Neuronal stem cell (in vitro differentiated cells): ENCODE measurements at regions not wholly inside any gene's neighbourhood (a gene's known extent, or its start where the extent isn't known, plus 50 kb on each side); places are given as distances from the start of the nearest gene placed in this dataset.

Experiments used
- DNase-seq: peaks from one replicate; pipeline ENCODE4 v3.0.0-alpha.2; 2013; ENCODE audit warnings: low spot score
- H2AFZ ChIP-seq: one replicate; pipeline ENCODE4 v1.6.1; 2013; ENCODE audit warnings: mild to moderate bottlenecking, low read length, inconsistent platforms
- H2AK5ac ChIP-seq: 2 replicates; pipeline ENCODE4 v1.6.1; 2013; ENCODE audit warnings: low read depth, mild to moderate bottlenecking, inconsistent platforms, low read length, moderate library complexity, mixed read lengths
- H2BK120ac ChIP-seq: 2 replicates; pipeline ENCODE4 v1.6.1; 2013; ENCODE audit warnings: low read depth, mild to moderate bottlenecking, inconsistent platforms, low read length, moderate library complexity, mixed read lengths
- H2BK12ac ChIP-seq: one replicate; pipeline ENCODE4 v1.6.1; 2013; ENCODE audit warnings: low read length, inconsistent platforms
- H2BK15ac ChIP-seq: 2 replicates; pipeline ENCODE4 v1.6.1; 2013; ENCODE audit warnings: mild to moderate bottlenecking, low read length, inconsistent platforms, mixed read lengths
- H2BK5ac ChIP-seq: one replicate; pipeline ENCODE4 v1.6.1; 2013; ENCODE audit warnings: inconsistent platforms, mild to moderate bottlenecking, low read length, moderate library complexity
- H3K14ac ChIP-seq: one replicate; pipeline ENCODE4 v1.6.1; 2013; ENCODE audit warnings: low read length, inconsistent platforms
- H3K18ac ChIP-seq: 2 replicates; pipeline ENCODE4 v1.6.1; 2013; ENCODE audit warnings: low read length, inconsistent platforms
- H3K23ac ChIP-seq: 2 replicates; pipeline ENCODE4 v1.6.1; 2013; ENCODE audit warnings: low read depth, mild to moderate bottlenecking, mixed read lengths, low read length, inconsistent platforms; ENCODE audit not compliant: poor library complexity
- H3K27ac ChIP-seq: replicated peaks from 3 replicates; pipeline ENCODE4 v1.5.1; 2013; ENCODE audit warnings: low read length, inconsistent platforms
- H3K27me3 ChIP-seq, 3 experiments: 2 replicates each; pipeline ENCODE4 v1.6.1; 2013; ENCODE audit warnings: low read length in 3 of 3, mild to moderate bottlenecking in 2 of 3, inconsistent platforms in 1 of 3, low read depth in 1 of 3, mixed read lengths in 1 of 3, moderate library complexity in 1 of 3; ENCODE audit not compliant: control insufficient read depth in 3 of 3, insufficient read depth in 3 of 3
- H3K36me3 ChIP-seq, 2 donors: replicated peaks in 1 of 2; 2 replicates each; pipeline ENCODE4 v1.6.1; 2013; ENCODE audit warnings: low read length in 2 of 2; ENCODE audit not compliant: control insufficient read depth in 2 of 2, insufficient read depth in 2 of 2
- H3K4ac ChIP-seq: 2 replicates; pipeline ENCODE4 v1.6.1; 2013; ENCODE audit warnings: inconsistent platforms, mild to moderate bottlenecking, low read length, moderate library complexity
- H3K4me1 ChIP-seq, 2 donors: 1 replicate in 1 of 2; 2 replicates in 1 of 2; pipeline ENCODE4 v1.6.1; 2013; ENCODE audit warnings: low read length in 2 of 2, low read depth in 1 of 2; ENCODE audit not compliant: control insufficient read depth in 2 of 2, insufficient read depth in 1 of 2
- H3K4me2 ChIP-seq: one replicate; pipeline ENCODE4 v1.6.1; 2013; ENCODE audit warnings: mild to moderate bottlenecking, low read length, inconsistent platforms; ENCODE audit not compliant: insufficient read depth, poor library complexity, severe bottlenecking
- H3K4me3 ChIP-seq, 2 donors: 2 replicates each; pipeline ENCODE4 v1.5.1; 2013; ENCODE audit warnings: low read length in 2 of 2, mild to moderate bottlenecking in 2 of 2, inconsistent platforms in 1 of 2, moderate library complexity in 1 of 2
- H3K79me1 ChIP-seq: one replicate; pipeline ENCODE4 v1.6.1; 2013; ENCODE audit warnings: low read depth, mild to moderate bottlenecking, inconsistent platforms, low read length, moderate library complexity
- H3K9ac ChIP-seq: one replicate; pipeline ENCODE4 v1.6.1; 2013; ENCODE audit warnings: mild to moderate bottlenecking, low read depth, low read length, inconsistent platforms; ENCODE audit not compliant: poor library complexity
- H3K9me3 ChIP-seq, 2 donors: replicated peaks in 1 of 2; 2 replicates each; pipeline versions ENCODE3 to v1.6.1; 2013; ENCODE audit warnings: low read length in 2 of 2, mild to moderate bottlenecking in 2 of 2, inconsistent platforms in 1 of 2, low read depth in 1 of 2, mixed read lengths in 1 of 2, moderate library complexity in 1 of 2; ENCODE audit not compliant: control insufficient read depth in 2 of 2, insufficient read depth in 1 of 2
- H4K8ac ChIP-seq: one replicate; pipeline ENCODE4 v1.6.1; 2013; ENCODE audit warnings: low read depth, mild to moderate bottlenecking, inconsistent platforms, low read length, moderate library complexity
- H4K91ac ChIP-seq: one replicate; pipeline ENCODE4 v1.6.1; 2013; ENCODE audit warnings: low read length, low read depth, mild to moderate bottlenecking, inconsistent platforms; ENCODE audit not compliant: poor library complexity
- WGBS, 2 donors: extraction: QIAGEN DNeasy Blood & Tissue Kit; methylation state at CpG; one replicate each; pipeline ENCODE4 v1.1.7; 2013; ENCODE audit warnings: missing lambda C conversion rate in 2 of 2, mixed read lengths in 1 of 2; ENCODE audit not compliant: insufficient read length in 2 of 2, insufficient replicate concordance in 1 of 2; ENCODE audit errors: extremely low coverage in 2 of 2; 5-methylcytosine and 5-hydroxymethylcytosine counted together

DNA sequence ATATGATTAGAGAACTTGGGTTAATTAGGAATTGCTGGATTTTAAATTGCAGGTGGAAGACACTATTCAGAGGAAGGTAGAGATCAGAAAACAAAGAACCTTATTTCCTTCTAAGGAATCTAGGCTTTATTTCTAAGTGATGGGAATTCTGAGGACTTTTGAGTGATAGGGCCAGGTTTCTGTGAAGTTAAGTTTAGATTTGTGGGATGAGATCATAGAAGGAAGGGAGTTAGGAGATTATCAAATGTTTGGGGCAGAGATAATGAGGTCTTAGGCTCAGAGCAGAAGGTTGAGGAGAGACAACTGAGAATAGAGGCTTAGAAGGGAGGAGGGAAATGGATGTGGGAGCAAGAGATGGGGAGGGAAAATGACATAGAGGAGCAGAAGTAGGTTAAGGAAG lies 109.7 kb upstream of the MMS22L start:
- DNase-seq = no peak
- H3K36me3 ChIP-seq = no peaks in the 10 kb centered on the region
- no peaks in the 10 kb centered on the region for H3K79me1 ChIP-seq
- no peak overlapping the region for H2AFZ ChIP-seq
- H4K91ac ChIP-seq = no peak overlapping the region
- no peak overlapping the region for H3K23ac ChIP-seq
- no peak overlapping the region for H3K4me2 ChIP-seq
- H2BK12ac ChIP-seq = no peak overlapping the region
- no peaks in the 10 kb centered on the region for H3K4me1 ChIP-seq
- no peaks in the 10 kb centered on the region for H3K9me3 ChIP-seq
- H3K27ac ChIP-seq = no peak overlapping the region
- no peak overlapping the region for H3K14ac ChIP-seq
- H2BK120ac ChIP-seq = no peak overlapping the region
- no peak overlapping the region for H3K4me3 ChIP-seq
- H3K18ac ChIP-seq = no peak overlapping the region
- H3K27me3 ChIP-seq = no peaks in the 10 kb centered on the region
- no peak overlapping the region for H3K9ac ChIP-seq
- H4K8ac ChIP-seq = no peak overlapping the region
- H2BK15ac ChIP-seq = no peak overlapping the region
- no peak overlapping the region for H2BK5ac ChIP-seq
- no peak overlapping the region for H3K4ac ChIP-seq
- H2AK5ac ChIP-seq = no peak overlapping the region

DNA sequence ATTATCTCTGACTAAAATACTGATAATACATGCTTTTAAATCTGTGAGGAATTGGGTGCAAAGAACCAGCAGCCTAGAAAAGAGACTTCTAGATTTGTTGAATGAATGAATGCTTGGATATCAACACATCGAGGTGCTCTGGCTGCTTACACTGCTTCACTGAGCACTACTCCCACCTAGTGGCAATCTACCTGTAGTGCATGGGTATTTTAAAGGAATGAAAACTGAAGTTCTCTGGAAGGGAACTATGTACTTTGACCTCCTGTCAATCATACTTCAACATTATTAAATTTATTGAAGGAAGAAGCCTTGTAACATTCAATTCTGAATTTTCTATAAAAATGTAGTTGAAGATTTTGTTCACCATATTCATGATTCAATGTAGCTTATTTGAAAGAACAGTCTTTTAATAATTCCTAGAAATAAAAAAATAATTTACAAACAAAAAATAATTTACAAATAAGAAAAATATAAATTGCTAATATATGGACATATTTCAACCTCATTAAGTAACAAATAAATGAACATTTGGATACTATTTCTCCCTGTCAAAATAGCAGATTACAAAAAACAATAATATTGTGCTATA lies 111.2 kb upstream of the MMS22L start:
- no peak overlapping the region for H3K18ac ChIP-seq
- no peak overlapping the region for H2AK5ac ChIP-seq
- H2BK15ac ChIP-seq = no peak overlapping the region
- H3K14ac ChIP-seq = no peak overlapping the region
- no peak overlapping the region for H2BK120ac ChIP-seq
- no peak overlapping the region for H3K4me2 ChIP-seq
- H3K9ac ChIP-seq = no peak overlapping the region
- H3K27ac ChIP-seq = no peak overlapping the region
- no peak overlapping the region for H2AFZ ChIP-seq
- DNase-seq = peak; percentile 61
- no peak overlapping the region for H2BK5ac ChIP-seq
- H3K79me1 ChIP-seq = no peaks in the 10 kb centered on the region
- no peak overlapping the region for H3K4me3 ChIP-seq
- no peaks in the 10 kb centered on the region for H3K36me3 ChIP-seq
- no peak overlapping the region for H3K4ac ChIP-seq
- no CpG with 5 or more reads among the region's 1 CpG for WGBS, 2 donors
- no peaks in the 10 kb centered on the region for H3K9me3 ChIP-seq
- H3K23ac ChIP-seq = no peak overlapping the region
- H3K27me3 ChIP-seq = no peaks in the 10 kb centered on the region
- H4K91ac ChIP-seq = no peak overlapping the region
- H3K4me1 ChIP-seq = no peaks in the 10 kb centered on the region
- no peak overlapping the region for H4K8ac ChIP-seq
- no peak overlapping the region for H2BK12ac ChIP-seq

DNA sequence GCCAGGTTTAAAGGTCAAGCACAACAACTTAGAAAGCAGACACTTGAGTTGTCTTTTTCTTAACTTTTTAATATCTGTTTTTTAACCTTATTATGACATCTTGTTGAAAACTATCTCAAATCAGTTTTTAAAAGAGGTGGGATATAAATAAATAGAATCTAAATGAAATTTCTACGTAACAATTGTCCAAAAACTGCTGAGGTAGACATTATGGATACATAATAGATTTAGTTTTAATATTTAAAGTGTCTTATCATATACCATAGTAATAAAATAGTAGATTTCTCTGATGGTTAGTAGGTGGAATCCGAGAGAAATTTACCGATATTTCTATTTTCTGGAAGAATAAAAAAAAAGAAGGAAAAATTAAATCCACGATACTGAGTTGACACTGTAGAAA lies 113.9 kb upstream of the MMS22L start:
- no peak overlapping the region for H2BK120ac ChIP-seq
- no peak overlapping the region for H3K9ac ChIP-seq
- no peak overlapping the region for H3K14ac ChIP-seq
- H3K18ac ChIP-seq = no peak overlapping the region
- H3K4me1 ChIP-seq = no peaks in the 10 kb centered on the region
- no peak overlapping the region for H4K8ac ChIP-seq
- H2BK5ac ChIP-seq = no peak overlapping the region
- no peak overlapping the region for H3K23ac ChIP-seq
- no peak overlapping the region for H2AK5ac ChIP-seq
- no CpG with 5 or more reads among the region's 4 CpGs for WGBS, 2 donors
- H3K9me3 ChIP-seq = no peaks in the 10 kb centered on the region
- no peak overlapping the region for H2AFZ ChIP-seq
- no peak overlapping the region for H4K91ac ChIP-seq
- H3K79me1 ChIP-seq = no peaks in the 10 kb centered on the region
- H2BK12ac ChIP-seq = no peak overlapping the region
- no peak overlapping the region for H3K27ac ChIP-seq
- H3K4me2 ChIP-seq = no peak overlapping the region
- H3K4me3 ChIP-seq = no peak overlapping the region
- H3K27me3 ChIP-seq = no peaks in the 10 kb centered on the region
- DNase-seq = no peak
- no peak overlapping the region for H3K4ac ChIP-seq
- no peaks in the 10 kb centered on the region for H3K36me3 ChIP-seq
- no peak overlapping the region for H2BK15ac ChIP-seq

DNA sequence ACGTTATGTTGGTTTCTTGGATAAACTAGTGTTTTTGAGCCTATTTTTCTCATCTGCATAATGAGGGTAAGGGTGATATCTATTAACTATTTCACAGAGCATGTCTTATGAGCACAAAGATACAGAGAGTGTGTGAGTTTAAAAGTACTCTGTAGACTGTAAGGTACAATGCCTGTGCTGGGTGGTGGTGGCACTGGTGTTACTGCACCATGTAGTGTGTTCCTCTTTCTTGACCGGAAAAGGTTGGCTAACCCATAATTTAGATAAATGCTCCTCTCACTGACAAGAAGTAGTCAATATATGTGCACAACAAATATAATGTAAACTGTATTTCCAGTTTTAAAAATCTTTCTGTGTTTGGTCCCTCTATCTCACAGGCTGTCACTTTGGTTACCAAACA lies 116.2 kb upstream of the MMS22L start:
- no peak for DNase-seq
- Histone ChIP-seq H3K9ac (no peak overlapping the region), H2BK120ac (no peak overlapping the region), H3K4me2 (no peak overlapping the region), H2BK12ac (no peak overlapping the region), H2BK15ac (no peak overlapping the region), H3K4ac (no peak overlapping the region), H4K91ac (no peak overlapping the region), H3K9me3 (no peaks in the 10 kb centered on the region), H3K27me3 (no peaks in the 10 kb centered on the region), H2BK5ac (no peak overlapping the region), H3K18ac (no peak overlapping the region), H2AFZ (no peak overlapping the region), H3K36me3 (no peaks in the 10 kb centered on the region), H2AK5ac (no peak overlapping the region), H3K79me1 (no peaks in the 10 kb centered on the region), H3K4me1 (no peaks in the 10 kb centered on the region), H4K8ac (no peak overlapping the region), H3K23ac (no peak overlapping the region), H3K14ac (no peak overlapping the region), H3K27ac (no peak overlapping the region), H3K4me3 (no peak overlapping the region)
- no CpG with 5 or more reads among the region's 2 CpGs for WGBS, 2 donors
